ENCODE measurements at regions not wholly inside any gene's neighbourhood (a gene's known extent, or its start where the extent isn't known, plus 50 kb on each side); places are given as distances from the start of the nearest gene placed in this dataset.

DNA sequence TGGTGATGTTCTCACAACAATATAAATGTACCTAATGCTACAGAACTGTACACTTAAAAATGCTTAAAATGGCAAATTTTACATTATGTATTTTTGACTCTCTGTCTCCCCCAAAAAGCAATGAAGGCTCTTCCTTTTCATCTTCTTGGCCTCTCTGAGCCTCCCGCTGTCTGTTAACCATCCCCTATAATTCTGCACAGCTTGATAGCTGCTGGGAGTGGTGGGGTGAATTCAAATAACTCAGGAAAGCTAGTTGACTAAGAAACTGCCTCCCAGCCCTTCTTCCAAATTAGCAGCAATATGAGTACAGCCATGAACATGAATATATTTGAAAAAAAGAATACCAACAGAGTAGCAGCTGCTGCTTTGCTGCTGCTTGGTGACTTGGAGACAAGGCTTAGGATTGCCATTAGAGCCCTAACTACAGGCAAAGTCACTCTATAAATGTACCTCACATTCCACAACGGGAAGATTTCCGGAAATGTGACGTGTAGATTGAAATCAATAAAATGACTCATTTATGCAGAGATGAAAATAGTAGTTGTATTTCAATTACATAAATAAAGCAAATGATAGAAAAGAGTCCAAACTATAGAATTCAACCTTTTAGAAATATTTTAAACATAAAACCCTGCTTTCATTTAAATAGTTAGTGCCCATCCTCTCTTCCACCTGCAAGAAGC, 200.1 kb upstream of the HEY2 start:
- ChIA-PET POLR2A (no interaction called here), CTCF (interaction anchor here (1.3 to 1.5 kb wide), 2 partner anchors 9 to 69 kb away, joined by 3 read pairs; no protein-coding TSS in a partner anchor)
- DNase-seq (ENCODE audit: extremely low spot score) = no peak
- TF ChIP-seq, protein P1, sequence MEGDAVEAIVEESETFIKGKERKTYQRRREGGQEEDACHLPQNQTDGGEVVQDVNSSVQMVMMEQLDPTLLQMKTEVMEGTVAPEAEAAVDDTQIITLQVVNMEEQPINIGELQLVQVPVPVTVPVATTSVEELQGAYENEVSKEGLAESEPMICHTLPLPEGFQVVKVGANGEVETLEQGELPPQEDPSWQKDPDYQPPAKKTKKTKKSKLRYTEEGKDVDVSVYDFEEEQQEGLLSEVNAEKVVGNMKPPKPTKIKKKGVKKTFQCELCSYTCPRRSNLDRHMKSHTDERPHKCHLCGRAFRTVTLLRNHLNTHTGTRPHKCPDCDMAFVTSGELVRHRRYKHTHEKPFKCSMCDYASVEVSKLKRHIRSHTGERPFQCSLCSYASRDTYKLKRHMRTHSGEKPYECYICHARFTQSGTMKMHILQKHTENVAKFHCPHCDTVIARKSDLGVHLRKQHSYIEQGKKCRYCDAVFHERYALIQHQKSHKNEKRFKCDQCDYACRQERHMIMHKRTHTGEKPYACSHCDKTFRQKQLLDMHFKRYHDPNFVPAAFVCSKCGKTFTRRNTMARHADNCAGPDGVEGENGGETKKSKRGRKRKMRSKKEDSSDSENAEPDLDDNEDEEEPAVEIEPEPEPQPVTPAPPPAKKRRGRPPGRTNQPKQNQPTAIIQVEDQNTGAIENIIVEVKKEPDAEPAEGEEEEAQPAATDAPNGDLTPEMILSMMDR (IDR thresholded peaks at IDR 0.05; ENCODE audit: control extremely low read depth, extremely low read depth, low read depth, missing control alignments) = no peak

DNA sequence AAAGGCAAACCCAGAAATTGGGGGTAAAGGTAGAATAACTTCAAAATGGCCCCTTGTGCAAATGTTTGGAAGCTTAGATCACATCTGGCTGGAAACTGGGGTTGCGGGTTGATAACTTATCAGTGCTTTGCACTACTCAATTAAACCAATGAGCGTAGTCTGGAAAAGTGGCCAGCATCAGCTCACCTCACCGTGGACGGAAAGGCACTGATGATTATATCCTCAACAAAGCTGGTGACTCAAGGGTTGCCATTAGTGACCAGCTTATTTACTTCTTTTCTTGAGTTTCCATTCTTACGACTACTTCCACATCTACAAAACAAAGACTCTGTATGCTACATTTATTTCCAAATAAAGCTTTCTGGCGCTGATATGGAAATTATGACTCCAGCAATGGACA, 198.5 kb upstream of the HEY2 start:
- CTCF ChIA-PET = interaction anchor here (1.5 kb wide), 1 partner anchor 70 kb away, joined by 3 read pairs; no protein-coding TSS in a partner anchor
- no peak for DNase-seq (ENCODE audit: extremely low spot score)
- TF ChIP-seq, protein P1 (IDR thresholded peaks at IDR 0.05; ENCODE audit: control extremely low read depth, extremely low read depth, low read depth, missing control alignments) = no peak
- POLR2A ChIA-PET = no interaction called here

DNA sequence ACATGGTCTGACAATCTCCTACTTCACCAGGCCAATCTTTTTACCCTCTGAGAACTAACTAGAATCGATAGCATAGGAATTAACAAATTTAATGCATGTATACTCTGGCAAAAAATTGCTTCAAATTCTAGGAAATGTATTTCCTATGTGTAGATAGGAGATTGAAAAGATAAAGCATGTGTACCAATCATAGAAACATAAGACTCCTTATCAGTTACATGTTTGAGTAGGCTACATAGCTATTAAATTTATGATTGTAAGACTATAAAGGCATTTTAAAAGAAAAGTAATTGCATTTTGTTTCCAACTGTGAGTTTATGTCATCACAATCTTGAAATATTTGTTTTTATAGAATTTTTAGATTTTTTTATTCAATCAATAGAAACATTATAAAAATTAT, 196.6 kb upstream of the HEY2 start:
- CTCF ChIA-PET = interaction anchor here (1.0 kb wide), 2 partner anchors 15 to 18 kb away, joined by 3 read pairs; no protein-coding TSS in a partner anchor
- DNase-seq (ENCODE audit: extremely low spot score) = no peak
- POLR2A ChIA-PET = no interaction called here
- TF ChIP-seq, protein P1 (IDR thresholded peaks at IDR 0.05; ENCODE audit: control extremely low read depth, extremely low read depth, low read depth, missing control alignments) = no peak

DNA sequence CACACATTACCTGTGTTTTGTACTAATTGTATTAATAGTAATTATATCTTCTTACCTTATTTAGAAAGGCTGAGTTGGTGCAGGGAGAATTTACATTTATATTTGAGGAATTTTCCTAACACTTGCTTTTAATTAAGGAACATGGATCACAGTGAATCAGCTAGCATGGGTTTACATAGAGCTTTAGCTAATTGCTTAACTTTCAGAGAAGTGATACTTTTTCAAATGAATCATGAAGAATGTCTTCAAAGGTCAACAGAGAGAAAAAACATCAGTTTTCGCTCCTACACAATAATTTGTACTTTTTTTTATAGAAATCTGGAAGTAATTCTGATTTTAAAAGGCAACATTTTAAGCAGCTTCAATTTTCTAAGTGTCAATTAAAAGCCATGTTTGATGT, 195.0 kb upstream of the HEY2 start:
- POLR2A ChIA-PET = no interaction called here
- CTCF ChIA-PET = no interaction called here
- TF ChIP-seq, protein P1 (IDR thresholded peaks at IDR 0.05; ENCODE audit: control extremely low read depth, extremely low read depth, low read depth, missing control alignments) = no peak
- no peak for DNase-seq (ENCODE audit: extremely low spot score)

DNA sequence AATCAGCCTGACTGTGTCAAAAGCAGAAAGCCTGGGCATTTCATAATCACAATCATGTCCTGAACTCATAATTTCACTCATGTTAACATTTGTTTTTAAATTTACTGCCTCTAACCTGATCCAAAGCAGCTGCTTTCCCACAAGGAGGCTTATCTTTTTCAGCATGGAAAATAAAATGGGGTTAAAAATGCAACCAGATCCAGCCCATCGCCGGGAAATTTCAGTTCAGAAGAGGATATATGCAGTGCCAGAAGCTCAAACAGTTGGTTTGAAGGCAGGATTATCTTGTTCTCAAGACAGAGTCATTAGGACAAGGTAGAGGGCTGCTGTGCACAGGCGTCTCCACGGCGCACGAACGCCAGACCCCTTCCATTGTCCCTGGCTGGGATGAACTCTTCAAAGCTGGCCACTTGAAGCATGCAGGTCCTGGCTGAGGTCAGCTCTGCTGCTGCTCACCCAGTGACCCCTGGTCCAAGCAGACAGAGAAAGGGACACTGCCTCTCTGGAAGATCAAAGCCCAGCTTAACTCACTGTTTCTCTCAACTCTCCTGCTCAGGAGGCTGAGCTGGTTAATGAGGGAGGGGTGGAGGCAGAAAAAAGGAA, 191.1 kb upstream of the HEY2 start:
- TF ChIP-seq, protein P1 (IDR thresholded peaks at IDR 0.05; ENCODE audit: control extremely low read depth, extremely low read depth, low read depth, missing control alignments) = no peak
- ChIA-PET POLR2A (no interaction called here), CTCF (interaction anchor here (1.1 kb wide), 1 partner anchor 8 kb away, joined by 3 read pairs; no protein-coding TSS in a partner anchor)
- no peak for DNase-seq (ENCODE audit: extremely low spot score)

DNA sequence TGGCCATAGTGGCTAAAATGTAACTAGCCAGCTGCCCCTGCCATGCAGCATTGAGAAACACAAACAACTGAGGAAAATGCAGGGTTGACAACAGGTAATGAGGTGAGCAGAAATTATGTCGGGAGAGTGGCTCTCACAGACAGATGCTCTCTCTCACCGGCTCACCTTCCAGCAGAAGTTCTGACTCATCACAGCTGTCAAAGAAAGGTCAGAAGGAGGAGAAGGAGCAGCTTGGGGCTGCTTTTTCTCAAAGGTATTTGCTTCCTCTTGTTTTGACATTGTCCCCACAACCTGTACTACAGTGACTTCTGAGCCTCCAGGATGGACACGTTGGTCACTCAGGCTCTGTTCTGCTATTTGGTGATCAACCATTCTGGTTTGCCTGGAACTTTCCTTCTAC, 190.5 kb upstream of the HEY2 start:
- ChIA-PET POLR2A (no interaction called here), CTCF (interaction anchor here (1.1 kb wide), 1 partner anchor 9 kb away, joined by 3 read pairs; no protein-coding TSS in a partner anchor)
- TF ChIP-seq, protein P1 (IDR thresholded peaks at IDR 0.05; ENCODE audit: control extremely low read depth, extremely low read depth, low read depth, missing control alignments) = no peak
- no peak for DNase-seq (ENCODE audit: extremely low spot score)
